ENCODE measurements at regions not wholly inside any gene's neighbourhood (a gene's known extent, or its start where the extent isn't known, plus 50 kb on each side); places are given as distances from the start of the nearest gene placed in this dataset.
A peak's percentile ranks its signal among the peaks of the same experiment; 100 is the strongest.

DNA sequence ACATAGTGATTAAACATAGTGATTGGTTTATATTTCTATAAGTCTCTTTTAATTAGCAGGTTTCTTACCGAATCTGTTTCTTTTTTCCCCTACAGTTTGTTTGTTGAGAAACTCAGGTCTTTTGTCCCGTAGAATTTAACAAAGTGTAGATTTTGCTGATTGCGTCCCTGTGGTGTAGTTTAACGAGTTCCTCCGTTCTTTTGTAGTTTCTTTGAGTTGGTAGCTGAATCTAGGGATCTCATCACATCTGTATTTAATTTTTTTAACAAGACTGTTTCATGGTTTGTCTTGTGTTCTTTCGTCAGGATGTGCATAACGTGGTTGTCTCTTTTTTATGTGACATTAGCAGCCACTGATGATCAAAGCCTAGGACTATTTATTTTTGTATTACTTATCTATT is 111.1 kb downstream of the AKAP11 start:
- Histone ChIP-seq H3K9me3 (ENCODE audit: control insufficient read depth, insufficient read depth, low read length) (no peaks in the 10 kb centered on the region), H3K36me3 (ENCODE audit: control insufficient read depth, insufficient read depth, low read length) (no peaks in the 10 kb centered on the region), H3K27me3 (ENCODE audit: control insufficient read depth, insufficient read depth, low read length) (no peaks in the 10 kb centered on the region), H3K4me1 (ENCODE audit: control insufficient read depth, insufficient read depth, low read length) (peaks cover 24% of the 10 kb centered on the region), H3K27ac (ENCODE audit: low read length) (no peak overlapping the region), H3K4me3 (ENCODE audit: low read length) (no peak overlapping the region)
- 92% methylated on average over 7 of the region's 7 CpGs for WGBS (ENCODE audit: insufficient coverage)
- intact Hi-C loops (cut with micrococcal nuclease), result no loop called here
- ATAC-seq, result no peak
- no peak for DNase-seq
- Mint-ChIP-seq H3K36me3 (no peaks in the 10 kb centered on the region), H3K4me3 (no peak overlapping the region), H3K27ac (no peak overlapping the region), H3K4me1 (peaks cover 45 to 49% of the 10 kb centered on the region in 2 donors), H3K27me3 (ENCODE audit: low read depth in 2 of 2) (peaks cover 0 to 4% of the 10 kb centered on the region in 2 donors), H3K9me3 (no peaks in the 10 kb centered on the region)
- TF ChIP-seq, protein P1, sequence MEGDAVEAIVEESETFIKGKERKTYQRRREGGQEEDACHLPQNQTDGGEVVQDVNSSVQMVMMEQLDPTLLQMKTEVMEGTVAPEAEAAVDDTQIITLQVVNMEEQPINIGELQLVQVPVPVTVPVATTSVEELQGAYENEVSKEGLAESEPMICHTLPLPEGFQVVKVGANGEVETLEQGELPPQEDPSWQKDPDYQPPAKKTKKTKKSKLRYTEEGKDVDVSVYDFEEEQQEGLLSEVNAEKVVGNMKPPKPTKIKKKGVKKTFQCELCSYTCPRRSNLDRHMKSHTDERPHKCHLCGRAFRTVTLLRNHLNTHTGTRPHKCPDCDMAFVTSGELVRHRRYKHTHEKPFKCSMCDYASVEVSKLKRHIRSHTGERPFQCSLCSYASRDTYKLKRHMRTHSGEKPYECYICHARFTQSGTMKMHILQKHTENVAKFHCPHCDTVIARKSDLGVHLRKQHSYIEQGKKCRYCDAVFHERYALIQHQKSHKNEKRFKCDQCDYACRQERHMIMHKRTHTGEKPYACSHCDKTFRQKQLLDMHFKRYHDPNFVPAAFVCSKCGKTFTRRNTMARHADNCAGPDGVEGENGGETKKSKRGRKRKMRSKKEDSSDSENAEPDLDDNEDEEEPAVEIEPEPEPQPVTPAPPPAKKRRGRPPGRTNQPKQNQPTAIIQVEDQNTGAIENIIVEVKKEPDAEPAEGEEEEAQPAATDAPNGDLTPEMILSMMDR (IDR thresholded peaks at IDR 0.05), result no peak

DNA sequence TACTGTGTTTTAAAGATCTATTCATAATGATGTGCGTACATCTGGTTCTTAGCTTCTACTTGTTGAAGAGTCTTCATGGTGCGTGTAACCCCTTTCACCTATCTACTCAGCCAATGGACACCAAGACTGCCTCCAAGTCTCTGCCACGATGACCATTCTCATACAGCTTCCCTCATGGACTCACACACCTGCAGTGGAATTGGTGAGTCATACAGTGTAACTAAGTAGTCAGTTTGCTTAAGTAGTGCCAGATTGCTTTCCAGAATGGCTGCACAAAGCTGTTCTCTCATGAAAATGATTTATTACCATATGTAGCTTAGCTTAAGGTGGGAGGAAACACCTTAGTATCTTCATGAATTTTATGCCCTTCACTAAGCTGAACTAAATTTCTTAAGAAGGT is 112.3 kb downstream of the AKAP11 start:
- Mint-ChIP-seq H3K36me3 (no peaks in the 10 kb centered on the region), H3K27ac (no peak overlapping the region), H3K4me1 (peaks cover 40 to 46% of the 10 kb centered on the region in 2 donors), H3K9me3 (no peaks in the 10 kb centered on the region), H3K27me3 (ENCODE audit: low read depth in 2 of 2) (peaks cover 0 to 4% of the 10 kb centered on the region in 2 donors), H3K4me3 (no peak overlapping the region)
- DNase-seq (no peak), ATAC-seq (no peak)
- TF ChIP-seq, protein P1 (IDR thresholded peaks at IDR 0.05), result no peak
- no peak overlapping the region for H3K4me3 ChIP-seq (ENCODE audit: low read length)
- no peaks in the 10 kb centered on the region for H3K9me3 ChIP-seq (ENCODE audit: control insufficient read depth, insufficient read depth, low read length)
- intact Hi-C loops (cut with micrococcal nuclease), result no loop called here
- H3K36me3 ChIP-seq (ENCODE audit: control insufficient read depth, insufficient read depth, low read length), result no peaks in the 10 kb centered on the region
- H3K4me1 ChIP-seq (ENCODE audit: control insufficient read depth, insufficient read depth, low read length), result peaks cover 16% of the 10 kb centered on the region
- H3K27me3 ChIP-seq (ENCODE audit: control insufficient read depth, insufficient read depth, low read length), result no peaks in the 10 kb centered on the region
- no peak overlapping the region for H3K27ac ChIP-seq (ENCODE audit: low read length)
- 95% methylated on average over 3 of the region's 3 CpGs for WGBS (ENCODE audit: insufficient coverage)

DNA sequence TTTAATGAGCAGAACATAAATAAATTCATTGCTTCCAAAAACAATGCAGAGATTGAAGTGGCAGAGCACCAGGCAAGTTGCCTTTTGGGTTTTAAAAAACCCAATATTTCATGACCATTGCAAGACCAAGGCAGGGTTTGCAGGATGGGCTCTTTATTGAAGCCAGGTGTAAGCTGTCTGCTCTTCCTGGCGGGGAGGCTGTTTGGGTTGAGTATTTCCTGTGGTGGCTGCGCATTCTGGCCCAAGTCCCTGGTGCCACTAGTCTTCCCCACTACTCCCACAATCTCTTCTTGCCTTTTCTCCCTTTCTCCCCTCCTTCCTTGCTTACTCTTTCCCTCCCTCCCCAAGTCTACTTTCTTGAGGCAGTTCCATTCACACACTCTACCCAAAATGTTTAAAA is 116.4 kb downstream of the AKAP11 start:
- ATAC-seq, result no peak
- no peak overlapping the region for H3K27ac Mint-ChIP-seq
- Histone ChIP-seq H3K27ac (ENCODE audit: low read length) (no peak overlapping the region), H3K36me3 (ENCODE audit: control insufficient read depth, insufficient read depth, low read length) (no peaks in the 10 kb centered on the region), H3K4me1 (ENCODE audit: control insufficient read depth, insufficient read depth, low read length) (peaks cover 17% of the 10 kb centered on the region), H3K9me3 (ENCODE audit: control insufficient read depth, insufficient read depth, low read length) (no peaks in the 10 kb centered on the region), H3K4me3 (ENCODE audit: low read length) (no peak overlapping the region), H3K27me3 (ENCODE audit: control insufficient read depth, insufficient read depth, low read length) (no peaks in the 10 kb centered on the region)
- DNase-seq, result peak in 1 of 2 donors; percentile 31
- H3K36me3 Mint-ChIP-seq, result no peaks in the 10 kb centered on the region
- H3K9me3 Mint-ChIP-seq, result no peaks in the 10 kb centered on the region
- H3K27me3 Mint-ChIP-seq (ENCODE audit: low read depth in 2 of 2), result no peaks in the 10 kb centered on the region
- TF ChIP-seq, protein P1 (IDR thresholded peaks at IDR 0.05), result no peak
- H3K4me3 Mint-ChIP-seq, result no peak overlapping the region
- WGBS (ENCODE audit: insufficient coverage), result 5% methylated on average over 2 of the region's 2 CpGs
- intact Hi-C loops (cut with micrococcal nuclease), result no loop called here
- H3K4me1 Mint-ChIP-seq, result peaks cover 45 to 47% of the 10 kb centered on the region in 2 donors

- Mint-ChIP-seq H3K4me1 (peaks cover 51 to 55% of the 10 kb centered on the region in 2 donors), H3K9me3 (no peaks in the 10 kb centered on the region), H3K4me3 (no peak overlapping the region), H3K27ac (no peak overlapping the region), H3K27me3 (ENCODE audit: low read depth in 2 of 2) (no peaks in the 10 kb centered on the region), H3K36me3 (no peaks in the 10 kb centered on the region)
- no peak overlapping the region for H3K27ac ChIP-seq (ENCODE audit: low read length)
- DNase-seq (no peak), ATAC-seq (no peak)
- H3K9me3 ChIP-seq (ENCODE audit: control insufficient read depth, insufficient read depth, low read length), result no peaks in the 10 kb centered on the region
- TF ChIP-seq, protein P1 (IDR thresholded peaks at IDR 0.05), result no peak
- intact Hi-C loops (cut with micrococcal nuclease), result no loop called here
- no peak overlapping the region for H3K4me3 ChIP-seq (ENCODE audit: low read length)
- H3K36me3 ChIP-seq (ENCODE audit: control insufficient read depth, insufficient read depth, low read length), result no peaks in the 10 kb centered on the region
- H3K27me3 ChIP-seq (ENCODE audit: control insufficient read depth, insufficient read depth, low read length), result no peaks in the 10 kb centered on the region
- H3K4me1 ChIP-seq (ENCODE audit: control insufficient read depth, insufficient read depth, low read length), result peaks cover 24% of the 10 kb centered on the region
Observed at GRCh38 chr13:42389041-42389440, 117.1 kb downstream of the AKAP11 start.
